NOMO-1 (cell line): ENCODE measurements at regions not wholly inside any gene's neighbourhood (a gene's known extent, or its start where the extent isn't known, plus 50 kb on each side); places are given as distances from the start of the nearest gene placed in this dataset.
"Not testable (repeated sequence)": the region's sequence is repeated elsewhere in the genome, so short reads cannot be mapped to it uniquely, and the experiment has no call there.

Experiments used
- DNase-seq, 2 experiments: peaks; one replicate each; lab custom pipeline; 2025; ENCODE audit not compliant: unreplicated experiment in 2 of 2; lab: John Stamatoyannopoulos, UW

GRCh38 chr13:71382285-71382684 lies 484.7 kb downstream of the DACH1 start:
- DNase-seq, result no peak

GRCh38 chr13:71380191-71380590 lies 486.8 kb downstream of the DACH1 start:
- DNase-seq, result no peak

GRCh38 chr13:71378961-71379905 lies 487.8 kb downstream of the DACH1 start:
- DNase-seq, result no peak

- no peak for DNase-seq
These were observed 492.4 kb downstream of the DACH1 start for GRCh38 chr13:71374471-71375049.

GRCh38 chr13:71368336-71368735 lies 498.7 kb downstream of the DACH1 start:
- no peak for DNase-seq

- DNase-seq, result no peak
These were observed 507.0 kb downstream of the DACH1 start for GRCh38 chr13:71360041-71360440.

GRCh38 chr13:71359641-71360040 lies 507.4 kb downstream of the DACH1 start:
- no peak for DNase-seq

GRCh38 chr13:71358218-71358617 lies 508.8 kb downstream of the DACH1 start:
- DNase-seq, result no peak

- no peak for DNase-seq
These were observed 512.0 kb downstream of the DACH1 start for GRCh38 chr13:71355010-71355409.

GRCh38 chr13:71350886-71351285 lies 516.1 kb downstream of the DACH1 start:
- no peak for DNase-seq

- DNase-seq, result not testable (repeated sequence)
These were observed 521.1 kb downstream of the DACH1 start for GRCh38 chr13:71345856-71346255.

GRCh38 chr13:71339736-71340135 lies 527.3 kb downstream of the DACH1 start:
- DNase-seq, result no peak

- no peak for DNase-seq
These were observed 528.0 kb downstream of the DACH1 start for GRCh38 chr13:71339005-71339404.

- no peak for DNase-seq
These were observed 528.9 kb downstream of the DACH1 start for GRCh38 chr13:71338070-71338469.

- no peak for DNase-seq
These were observed 539.7 kb downstream of the DACH1 start for GRCh38 chr13:71327266-71327665.

GRCh38 chr13:71325556-71325955 lies 541.4 kb downstream of the DACH1 start:
- DNase-seq, result no peak

- DNase-seq, result no peak
These were observed 543.7 kb downstream of the DACH1 start for GRCh38 chr13:71323266-71323665.

- DNase-seq, result peak in 1 of 2 experiments; percentile 19
These were observed 546.6 kb downstream of the DACH1 start for GRCh38 chr13:71320452-71320851.

GRCh38 chr13:71316792-71317363 lies 550.1 kb downstream of the DACH1 start:
- DNase-seq, result no peak

GRCh38 chr13:71312923-71313322 lies 554.1 kb downstream of the DACH1 start:
- DNase-seq, result no peak

- DNase-seq, result no peak
These were observed 557.1 kb downstream of the DACH1 start for GRCh38 chr13:71309905-71310304.

- DNase-seq, result no peak
These were observed 560.2 kb downstream of the DACH1 start for GRCh38 chr13:71306821-71307220.
